DMS53 treated with DMSO at 0.1 percent for 48 hours (cell line): ENCODE measurements at regions not wholly inside any gene's neighbourhood (a gene's known extent, or its start where the extent isn't known, plus 50 kb on each side); places are given as distances from the start of the nearest gene placed in this dataset.

Experiments used
- DNase-seq: peaks from one replicate; lab custom pipeline; 2025; ENCODE audit not compliant: unreplicated experiment; lab: John Stamatoyannopoulos, UW

DNA sequence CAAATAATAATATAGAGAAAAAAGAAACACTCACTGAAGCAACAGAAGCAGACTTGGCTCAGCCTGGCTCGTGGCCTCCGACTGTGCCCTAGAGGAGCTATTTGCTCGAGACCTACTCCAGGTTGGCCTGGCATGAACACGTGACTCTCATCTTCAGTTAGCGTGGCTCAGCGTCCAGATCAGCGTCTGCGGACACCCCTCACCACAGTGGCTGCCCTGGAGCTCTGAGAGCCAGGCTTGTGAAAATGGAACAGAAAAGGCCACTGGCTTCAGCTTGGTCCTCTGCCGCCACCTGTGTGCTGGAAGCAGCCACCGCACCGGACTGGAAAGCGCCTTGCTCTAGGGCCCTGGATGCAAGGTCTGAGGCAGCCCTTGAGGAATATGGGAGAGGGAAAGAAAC is 1184.0 kb upstream of the GYPC start:
- DNase-seq, result peak; percentile 57

DNA sequence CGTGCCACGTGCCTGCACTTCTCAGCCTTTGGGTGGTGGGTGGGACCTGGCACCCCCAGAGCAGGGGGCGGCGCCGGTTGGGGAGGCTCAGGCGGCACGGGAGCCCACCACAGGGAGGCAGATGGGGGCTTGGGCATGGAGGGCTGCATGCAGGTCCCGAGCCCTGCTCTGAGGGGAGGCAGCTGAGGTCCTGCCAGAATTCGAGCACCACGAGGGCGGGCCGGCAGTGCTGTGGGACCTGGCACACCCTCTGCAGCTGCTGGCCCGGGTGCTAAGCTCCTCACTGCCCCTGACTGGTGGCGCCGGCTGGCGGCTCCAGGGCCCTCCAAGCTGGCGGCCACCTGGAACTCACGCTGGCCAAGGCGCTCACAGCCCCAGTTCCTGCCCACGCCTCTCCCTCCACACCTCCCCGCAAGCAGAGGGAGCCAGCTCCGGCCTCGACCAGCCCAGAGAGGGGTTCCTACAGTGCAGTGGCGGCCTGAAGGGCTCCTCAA is 1176.8 kb upstream of the GYPC start:
- no peak for DNase-seq

DNA sequence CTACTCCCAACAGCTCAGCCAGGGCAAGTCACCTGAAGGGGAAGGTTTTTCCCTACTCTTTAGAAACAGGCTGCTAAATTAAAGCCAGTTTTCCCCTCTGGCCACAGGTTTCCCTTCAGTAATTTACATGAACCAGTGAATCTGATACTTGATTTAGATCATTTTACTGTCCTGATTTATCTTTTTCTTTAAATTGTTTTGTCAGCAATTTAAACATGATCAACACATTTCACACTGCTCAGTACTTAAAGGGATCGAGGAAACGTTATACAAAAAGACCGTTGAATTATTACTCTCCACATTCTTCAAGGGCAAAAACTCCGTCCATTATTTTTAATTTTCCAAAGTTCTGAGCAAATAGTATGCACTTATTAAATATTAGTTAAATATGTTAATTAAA is 1165.7 kb upstream of the GYPC start:
- no peak for DNase-seq

DNA sequence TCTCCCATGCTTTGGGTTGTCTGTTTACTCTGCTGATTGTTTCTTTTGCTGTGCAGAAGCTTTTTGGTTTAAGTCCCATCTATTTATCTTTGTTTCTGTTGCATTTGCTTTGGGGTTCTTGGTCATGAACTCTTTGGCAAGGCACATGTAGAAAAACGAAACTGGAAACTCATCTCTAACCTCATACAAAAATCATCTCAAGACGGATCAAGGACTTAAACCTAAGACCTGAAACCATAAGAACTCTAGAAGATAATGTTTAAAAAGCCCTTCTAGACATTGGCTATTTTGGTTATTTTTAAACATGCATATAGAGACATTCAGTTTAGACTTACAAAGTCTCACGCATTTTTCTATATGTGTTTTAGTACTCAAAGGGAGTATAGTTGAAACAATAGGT is 1164.3 kb upstream of the GYPC start:
- no peak for DNase-seq

DNA sequence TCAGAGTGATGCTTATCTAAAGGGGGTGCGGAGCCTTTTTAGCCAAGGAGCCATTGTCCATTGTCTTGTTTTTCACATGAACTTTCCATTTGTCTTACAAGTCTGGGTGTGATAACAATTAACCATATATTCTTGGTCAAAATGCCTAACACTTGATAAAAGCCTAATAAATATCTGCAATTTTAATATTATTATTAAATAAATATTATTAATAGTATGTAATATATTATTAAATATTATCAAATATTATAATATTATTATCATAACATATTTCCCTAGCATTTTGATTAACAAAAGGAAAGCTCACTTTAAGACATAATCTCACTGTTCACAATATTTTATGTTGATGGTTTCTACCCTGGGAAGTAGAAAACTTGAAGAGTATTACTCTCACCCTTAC is 1143.6 kb upstream of the GYPC start:
- DNase-seq, result no peak

DNA sequence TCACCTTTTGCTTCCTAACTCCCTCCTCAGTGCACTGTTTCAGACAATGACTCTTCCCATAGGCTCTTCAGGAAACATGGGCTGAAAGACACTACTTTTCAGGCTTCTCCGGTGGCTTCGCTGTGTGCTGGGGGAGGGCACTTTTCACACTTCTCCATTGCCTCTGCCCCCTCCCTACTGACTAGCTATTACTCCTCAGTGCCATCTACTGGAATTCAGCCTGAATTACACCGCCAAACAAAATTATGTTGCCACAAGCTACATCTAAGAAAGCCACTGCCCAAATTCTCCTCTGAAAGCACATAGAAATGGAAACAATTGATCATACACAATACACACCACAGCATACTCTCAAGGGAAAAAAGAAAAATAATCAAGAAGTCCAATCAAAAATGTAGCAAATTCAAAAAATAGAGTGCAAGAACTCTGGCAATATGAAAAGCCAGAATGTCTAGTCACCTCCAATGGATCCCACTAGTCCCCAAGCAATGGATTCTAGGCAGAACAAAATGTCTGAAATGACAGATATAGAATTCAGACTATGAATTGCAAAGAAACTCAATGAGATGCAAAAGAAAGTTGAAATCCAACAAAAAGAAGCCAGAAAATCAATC is 1139.4 kb upstream of the GYPC start:
- peak; percentile 5 for DNase-seq

DNA sequence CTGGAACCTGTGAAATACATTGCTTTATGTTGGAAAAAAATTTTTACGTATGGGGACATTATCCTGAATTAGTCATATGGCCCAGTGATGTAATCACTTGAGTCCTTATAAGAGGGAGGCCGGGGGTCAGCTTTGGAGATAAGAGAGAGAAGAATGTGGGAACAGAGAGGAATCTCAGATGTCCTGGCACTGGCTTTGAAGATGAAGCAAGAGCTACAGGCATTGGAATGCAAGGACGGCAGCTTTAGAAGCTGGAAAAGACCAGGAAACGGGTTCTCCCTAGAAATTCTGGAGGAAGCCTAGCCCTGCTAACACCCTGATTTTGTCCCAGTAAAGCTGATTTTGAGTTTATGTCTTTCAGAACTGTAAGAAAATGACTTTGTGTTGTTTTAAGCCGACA is 1129.9 kb upstream of the GYPC start:
- DNase-seq, result no peak

DNA sequence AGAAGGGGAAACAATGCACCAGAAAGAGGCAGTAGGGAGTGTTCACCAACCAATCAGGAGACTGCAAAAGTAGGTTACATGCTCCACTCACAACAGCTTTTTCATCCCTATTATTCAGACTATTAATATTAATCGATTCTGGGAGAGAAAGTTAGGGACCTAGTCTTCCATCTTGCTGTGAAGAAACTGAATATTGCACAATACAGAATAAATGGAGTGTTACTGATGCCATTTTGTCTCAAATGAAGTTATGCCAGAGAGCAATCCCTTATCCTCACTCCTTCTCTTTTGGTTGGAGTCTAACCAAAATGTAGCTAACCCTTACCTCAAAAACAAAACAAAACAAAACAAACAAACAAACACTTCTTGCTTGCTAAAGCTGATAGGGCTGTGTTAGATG is 1120.9 kb upstream of the GYPC start:
- DNase-seq, result no peak

DNA sequence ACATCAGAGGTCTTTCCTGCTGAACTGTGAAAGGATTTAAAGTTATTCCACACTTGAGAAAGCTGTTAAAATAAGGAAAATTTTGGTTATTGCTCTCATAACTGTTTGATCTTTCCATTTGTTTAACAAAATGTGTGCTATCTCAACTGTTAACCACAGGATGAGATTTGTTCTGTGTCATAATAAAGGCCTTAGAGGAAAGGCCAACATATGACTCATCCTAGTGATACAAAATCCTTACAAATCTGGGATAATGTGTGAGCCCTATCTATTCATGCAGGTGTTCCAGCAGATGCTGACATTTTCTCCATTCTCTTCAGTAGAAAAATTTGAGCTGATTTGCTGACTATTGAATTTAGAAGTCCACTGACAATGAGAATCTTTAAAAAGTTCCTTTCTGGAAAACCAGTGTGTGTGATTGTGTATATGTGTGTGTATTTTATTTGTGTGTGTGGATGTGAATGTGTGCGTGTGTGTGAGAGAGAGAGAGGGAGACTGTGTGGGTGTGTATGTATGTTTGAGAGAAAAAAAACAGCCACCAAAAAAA is 1111.9 kb upstream of the GYPC start:
- DNase-seq, result peak; percentile 72

DNA sequence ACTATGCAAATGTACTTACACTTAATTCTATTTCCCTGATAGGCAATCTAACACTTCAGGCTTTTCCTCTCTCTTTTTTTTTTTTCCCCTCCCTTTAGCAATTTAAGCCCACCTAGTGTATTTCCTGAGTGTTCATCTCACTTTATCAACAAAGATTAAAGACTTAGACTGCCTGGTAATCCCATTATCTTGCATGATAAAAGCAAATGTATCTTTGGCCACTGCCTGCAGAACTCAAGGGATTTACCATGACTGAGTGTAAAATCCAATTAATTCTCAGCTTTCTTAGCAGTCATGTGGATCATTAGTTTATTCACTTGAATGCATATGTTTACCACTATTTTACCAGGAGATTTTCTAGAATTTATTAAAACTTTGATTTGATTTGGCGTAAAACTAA is 1102.2 kb upstream of the GYPC start:
- no peak for DNase-seq

DNA sequence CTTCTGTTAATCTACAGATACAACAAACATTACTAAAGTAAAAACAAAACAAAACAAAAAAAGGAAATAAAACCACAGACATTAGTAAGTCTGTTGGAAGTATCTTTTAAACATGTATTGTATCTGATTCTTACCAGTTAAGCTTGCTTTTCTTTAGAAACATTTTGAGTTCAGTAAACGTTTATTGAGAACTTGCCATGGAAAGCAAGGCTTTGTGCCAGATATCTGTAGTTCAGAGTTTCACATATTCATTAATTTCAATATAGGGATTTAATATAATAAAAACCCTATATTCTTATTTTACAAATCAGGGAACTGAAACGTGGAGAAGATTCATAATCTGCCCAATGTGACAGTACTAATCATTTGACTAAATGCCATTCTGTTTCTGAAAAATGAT is 1101.0 kb upstream of the GYPC start:
- no peak for DNase-seq

DNA sequence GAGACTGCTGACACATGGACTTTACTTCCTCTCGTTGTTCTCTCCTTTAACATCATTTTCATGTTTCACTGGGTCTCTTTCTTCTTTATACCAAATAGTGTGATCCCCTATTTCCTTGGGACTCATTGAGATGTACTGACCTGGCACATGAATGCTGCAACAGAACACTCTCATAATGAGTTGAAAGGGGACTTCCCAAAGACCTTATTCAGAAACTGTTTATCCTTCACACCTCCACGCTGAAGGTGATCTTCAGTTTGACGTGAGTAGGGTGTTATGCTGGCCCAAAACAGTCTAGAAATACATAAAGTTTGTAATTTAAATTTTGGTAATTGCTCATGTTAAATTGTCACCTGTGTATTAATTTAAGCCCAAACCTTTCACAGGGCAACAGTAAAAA is 1096.8 kb upstream of the GYPC start:
- no peak for DNase-seq

DNA sequence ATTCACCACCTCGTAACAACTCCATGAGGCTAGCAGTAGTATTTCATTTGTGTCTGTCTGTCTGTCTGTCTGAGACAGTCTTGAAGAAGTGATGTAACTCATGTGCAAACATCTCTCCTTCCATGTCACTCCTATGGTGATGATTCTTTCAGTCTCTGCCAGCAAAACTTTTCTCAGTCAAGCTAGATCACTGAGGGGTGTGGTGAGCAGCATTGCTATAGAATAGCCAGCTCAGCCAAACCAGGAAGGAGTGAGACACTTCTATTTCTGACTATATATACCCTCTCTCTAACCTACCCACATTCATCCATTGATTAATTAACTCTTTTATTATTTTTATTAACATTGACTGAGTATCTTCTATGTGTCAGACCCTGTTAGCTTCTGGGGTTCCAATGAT is 1095.1 kb upstream of the GYPC start:
- DNase-seq, result no peak

DNA sequence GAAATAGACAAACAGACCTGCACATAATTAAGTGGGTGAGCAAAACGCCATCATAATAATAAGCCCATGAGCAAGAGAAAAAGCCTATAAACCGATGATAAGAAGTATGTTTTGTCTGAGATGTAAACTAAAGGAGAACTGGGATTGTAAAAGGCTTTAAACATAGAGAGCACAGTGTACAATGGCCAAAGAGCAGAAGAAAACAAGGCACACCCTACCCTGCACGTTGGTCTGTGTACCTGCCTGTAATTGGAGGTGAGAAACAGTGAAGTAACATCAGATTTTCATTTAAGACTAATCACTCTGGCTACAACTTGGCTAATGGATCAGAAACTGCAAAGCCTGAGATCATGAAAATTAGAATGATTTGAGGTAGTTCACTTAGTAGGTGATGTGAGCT is 1094.7 kb upstream of the GYPC start:
- DNase-seq, result no peak

DNA sequence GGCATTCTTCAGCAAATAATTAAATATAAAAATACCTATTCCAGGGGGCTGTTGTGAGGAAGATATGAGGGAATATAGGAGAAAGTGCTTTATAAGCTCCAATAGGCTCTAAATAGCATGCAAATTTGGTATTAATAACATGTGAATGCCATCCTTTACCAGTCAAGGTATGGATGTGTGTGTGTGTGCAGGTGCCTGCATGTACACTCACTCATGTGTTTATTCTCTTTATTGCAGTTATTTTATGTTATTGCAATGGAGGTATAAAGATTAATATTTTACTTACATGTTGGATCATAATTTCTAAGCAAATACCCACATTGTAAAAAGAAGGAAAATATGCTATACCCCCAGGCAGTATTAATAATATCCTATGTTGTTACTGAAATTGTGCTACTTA is 1093.0 kb upstream of the GYPC start:
- no peak for DNase-seq

DNA sequence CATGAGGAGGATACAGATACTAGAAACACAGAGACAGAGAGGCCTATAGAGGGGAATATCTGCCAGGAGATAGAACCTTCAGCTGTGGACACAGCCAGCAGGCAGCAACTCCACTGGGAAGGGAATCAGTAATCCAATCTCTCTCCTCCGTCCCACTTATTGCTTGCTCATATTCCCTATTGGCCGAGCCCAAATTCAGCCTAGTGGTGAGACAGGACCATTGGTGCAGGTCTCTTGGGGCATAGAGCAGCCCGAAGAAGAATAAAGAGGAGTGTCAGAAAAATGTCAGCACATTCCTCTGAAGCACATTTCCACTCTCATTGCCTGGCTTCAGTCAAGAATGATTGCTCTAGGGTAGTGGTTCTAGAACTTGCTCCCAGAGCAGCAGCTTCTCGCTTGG is 1091.5 kb upstream of the GYPC start:
- DNase-seq, result no peak

DNA sequence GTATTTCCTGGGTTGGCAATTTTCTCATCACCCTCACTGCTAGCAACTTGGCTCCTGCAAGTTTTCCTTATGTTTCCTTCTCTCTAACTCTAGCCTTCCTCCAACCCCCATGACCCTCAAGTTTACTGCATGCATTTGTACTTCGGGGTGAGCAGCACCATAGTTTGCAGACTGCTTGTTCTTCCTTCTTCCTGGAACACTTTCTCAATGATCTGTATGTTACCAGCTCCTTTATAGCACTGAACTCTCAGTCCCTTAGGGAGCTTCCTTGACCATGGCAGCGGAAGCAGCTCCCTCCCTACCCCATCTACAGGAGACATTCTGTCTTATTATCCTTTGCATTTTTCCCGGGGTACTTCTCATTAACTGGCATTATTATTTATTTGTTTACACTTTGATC is 1089.5 kb upstream of the GYPC start:
- no peak for DNase-seq

DNA sequence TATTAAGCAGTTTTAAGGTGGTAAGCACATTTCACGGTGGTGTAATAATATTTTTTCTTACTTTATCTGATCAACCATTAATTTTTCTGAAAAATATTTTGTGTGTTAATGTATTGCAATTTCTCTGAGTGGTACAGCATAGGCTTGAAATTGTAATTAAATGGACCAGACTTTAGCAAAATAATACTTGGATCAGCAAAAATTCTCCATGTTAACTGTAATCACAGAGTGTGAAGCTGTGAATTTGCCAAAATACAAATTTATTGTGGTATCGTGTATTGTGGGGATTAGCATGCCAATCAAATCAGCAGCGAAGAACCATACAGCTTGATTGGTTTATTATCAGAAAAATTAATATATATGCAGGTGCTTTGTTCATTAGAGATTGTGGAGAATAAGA is 1088.9 kb upstream of the GYPC start:
- no peak for DNase-seq

DNA sequence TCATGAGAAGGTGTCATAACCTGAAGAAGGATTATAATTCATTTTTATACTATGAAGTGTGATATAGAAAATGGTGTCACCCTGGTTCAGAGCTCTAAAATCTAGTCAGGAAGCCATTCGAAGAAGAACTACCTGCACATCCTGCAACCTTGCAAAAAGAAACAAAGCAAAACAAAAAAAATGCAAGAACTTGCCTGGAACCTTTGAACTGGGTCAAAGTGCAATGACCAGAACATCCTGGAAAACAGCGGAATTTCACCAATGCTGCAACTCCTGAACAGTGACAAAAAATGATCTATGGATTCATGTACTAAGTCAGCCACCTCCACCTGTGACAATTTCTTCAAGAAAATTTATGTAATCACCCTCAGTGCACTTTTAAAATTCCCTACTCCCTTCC is 1083.3 kb upstream of the GYPC start:
- DNase-seq, result no peak

DNA sequence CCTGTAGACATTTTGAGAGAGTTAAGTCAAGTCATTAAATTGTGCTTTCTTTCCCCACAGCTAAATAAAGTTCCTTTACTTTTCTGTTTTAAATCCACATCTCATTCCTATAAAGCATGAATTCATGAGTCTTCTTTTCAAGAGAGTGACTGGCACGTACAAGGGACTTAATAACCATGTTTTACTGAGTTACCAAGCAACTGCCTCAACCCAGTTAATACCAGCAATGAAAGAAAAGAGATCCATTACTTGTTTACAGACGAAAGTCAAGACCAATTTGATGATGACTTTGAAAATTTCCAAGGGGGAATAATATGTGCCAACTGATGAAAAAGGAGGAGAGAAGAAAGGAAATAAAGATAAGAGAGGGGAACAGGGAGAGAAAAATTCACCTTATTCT is 1082.5 kb upstream of the GYPC start:
- DNase-seq, result no peak

DNA sequence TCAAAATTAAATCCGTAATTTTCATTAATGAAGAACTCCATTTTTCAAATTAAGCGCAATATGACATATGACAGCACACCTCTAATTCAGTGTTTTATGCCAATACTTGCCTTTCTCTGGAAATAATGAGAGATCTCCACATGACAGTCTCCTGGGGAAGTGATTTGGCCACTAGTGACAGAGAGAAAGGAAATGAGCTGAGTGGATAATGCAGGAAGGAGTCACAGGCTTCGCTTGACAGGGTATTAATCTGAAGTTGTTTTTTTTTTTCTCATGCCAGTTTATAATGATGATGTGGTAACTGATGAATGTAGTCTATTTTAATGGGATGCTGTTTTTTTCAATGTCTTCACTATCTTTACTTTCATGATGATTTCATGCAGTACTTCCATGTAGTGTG is 1079.4 kb upstream of the GYPC start:
- DNase-seq, result no peak

DNA sequence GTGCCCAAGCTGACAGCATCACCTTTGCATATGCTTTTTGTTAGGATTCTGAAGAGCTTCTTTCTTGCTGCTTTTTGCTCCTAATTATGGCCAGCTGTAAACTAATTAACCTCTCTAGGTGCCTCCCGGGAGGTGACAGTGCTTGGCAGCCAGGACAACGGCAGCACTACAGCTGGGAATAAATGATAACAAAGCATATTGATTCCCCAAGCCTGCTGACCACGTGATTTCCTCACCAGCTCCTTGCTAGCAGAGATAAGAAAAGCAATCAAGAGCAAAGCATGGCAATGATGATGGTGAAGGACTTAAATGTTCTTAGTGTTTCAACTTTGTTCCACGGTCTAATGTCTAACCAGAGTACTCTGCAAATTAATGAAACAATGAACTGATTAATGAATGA is 1074.4 kb upstream of the GYPC start:
- no peak for DNase-seq

DNA sequence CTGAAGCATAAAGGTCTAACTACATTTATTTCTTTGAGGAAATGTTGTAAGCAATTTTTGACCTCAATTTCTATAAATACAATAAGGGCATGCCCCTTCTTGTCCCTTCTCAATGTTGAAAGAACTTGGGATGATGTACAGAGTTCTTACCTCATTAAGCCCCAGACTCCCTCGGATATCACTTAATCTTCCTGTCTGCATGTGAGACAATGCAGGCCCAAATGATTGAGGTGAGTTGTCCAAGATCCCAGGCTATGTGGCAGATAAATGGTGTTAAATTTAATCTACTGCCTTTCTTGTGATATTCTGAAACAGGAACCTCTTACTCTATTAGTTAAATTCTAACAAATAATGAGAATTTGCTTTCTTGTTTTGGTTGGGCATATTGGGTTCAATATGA is 1073.4 kb upstream of the GYPC start:
- no peak for DNase-seq
